ENCODE measurements at regions not wholly inside any gene's neighbourhood (a gene's known extent, or its start where the extent isn't known, plus 50 kb on each side); places are given as distances from the start of the nearest gene placed in this dataset.

DNA sequence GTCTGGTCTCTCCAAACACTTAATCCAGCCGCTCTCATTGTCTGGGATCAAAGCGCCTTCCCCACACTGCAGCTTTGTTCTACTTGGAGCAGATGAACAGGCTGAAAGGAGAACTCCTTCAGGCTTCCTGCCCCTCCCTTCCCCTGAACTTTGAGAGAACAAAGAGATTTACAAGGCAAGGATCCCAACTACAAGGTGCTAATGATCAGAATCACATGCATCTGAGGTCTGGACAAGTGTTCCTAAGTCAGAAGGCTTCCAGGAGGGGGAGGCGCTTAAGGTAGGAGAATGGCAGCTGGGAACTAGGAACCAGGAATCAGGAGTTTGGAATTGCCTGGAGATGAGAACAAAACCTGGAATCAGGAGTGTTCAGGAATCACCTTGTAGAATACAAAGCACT is 606.3 kb upstream of the CDH11 start:
- Histone ChIP-seq H3K4me2 (ENCODE audit: low read depth, low read length) (no peak overlapping the region), H3K9ac (ENCODE audit: low read depth, low read length) (no peak overlapping the region), H3K18ac (ENCODE audit: low read depth, low read length) (no peak overlapping the region; the same call in 1 of the 2 replicates), H4K91ac (ENCODE audit: insufficient read depth, low read depth, low read length) (no peak overlapping the region), H3K36me3 (ENCODE audit: control insufficient read depth, insufficient read depth, low read length) (no peaks in the 10 kb centered on the region), H3K4me1 (ENCODE audit: control insufficient read depth, insufficient read depth, low read length) (peaks cover 2% of the 10 kb centered on the region; the same call in 1 of the 2 replicates), H3K14ac (replicated peaks; ENCODE audit: low read depth, low read length) (no peak overlapping the region), H2AK5ac (ENCODE audit: low read depth, low read length) (no peak overlapping the region), H3K79me1 (ENCODE audit: low read depth in 1 of 2, low read length in 2 of 2) (no peaks in the 10 kb centered on the region), H3K27me3 (ENCODE audit: control insufficient read depth, insufficient read depth, low read length) (peaks cover 23% of the 10 kb centered on the region), H3K23ac (ENCODE audit: low read depth, low read length) (no peak overlapping the region), H3K56ac (ENCODE audit: extremely low read depth, insufficient read depth, low read length) (no peak overlapping the region), H2BK120ac (ENCODE audit: low read depth, low read length) (no peak overlapping the region), H2BK5ac (ENCODE audit: low read depth, low read length, poor library complexity, severe bottlenecking) (no peak overlapping the region), H2BK15ac (ENCODE audit: low read depth, low read length) (no peak overlapping the region), H3K9me1 (ENCODE audit: insufficient read depth, low read length) (no peaks in the 10 kb centered on the region), H2AK9ac (replicated peaks; ENCODE audit: low read depth, low read length, poor library complexity) (no peak overlapping the region), H3K4me3 (ENCODE audit: insufficient read depth, low read depth, low read length) (no peak overlapping the region), H2BK20ac (ENCODE audit: low read depth, low read length) (no peak overlapping the region), H3K27ac (ENCODE audit: insufficient read depth, low read length) (no peak overlapping the region), H4K8ac (ENCODE audit: low read depth in 2 of 2, low read length in 2 of 2) (no peak overlapping the region), H2AFZ (replicated peaks; ENCODE audit: low read length, poor library complexity) (no peak overlapping the region), H3K9me3 (ENCODE audit: control insufficient read depth, insufficient read depth, low read length) (peaks cover 7% of the 10 kb centered on the region), H4K5ac (ENCODE audit: low read depth, low read length) (no peak overlapping the region), H4K20me1 (ENCODE audit: insufficient read depth, low read length) (no peaks in the 10 kb centered on the region), H3K4ac (ENCODE audit: low read depth, low read length) (no peak overlapping the region)
- TF ChIP-seq, protein P1, sequence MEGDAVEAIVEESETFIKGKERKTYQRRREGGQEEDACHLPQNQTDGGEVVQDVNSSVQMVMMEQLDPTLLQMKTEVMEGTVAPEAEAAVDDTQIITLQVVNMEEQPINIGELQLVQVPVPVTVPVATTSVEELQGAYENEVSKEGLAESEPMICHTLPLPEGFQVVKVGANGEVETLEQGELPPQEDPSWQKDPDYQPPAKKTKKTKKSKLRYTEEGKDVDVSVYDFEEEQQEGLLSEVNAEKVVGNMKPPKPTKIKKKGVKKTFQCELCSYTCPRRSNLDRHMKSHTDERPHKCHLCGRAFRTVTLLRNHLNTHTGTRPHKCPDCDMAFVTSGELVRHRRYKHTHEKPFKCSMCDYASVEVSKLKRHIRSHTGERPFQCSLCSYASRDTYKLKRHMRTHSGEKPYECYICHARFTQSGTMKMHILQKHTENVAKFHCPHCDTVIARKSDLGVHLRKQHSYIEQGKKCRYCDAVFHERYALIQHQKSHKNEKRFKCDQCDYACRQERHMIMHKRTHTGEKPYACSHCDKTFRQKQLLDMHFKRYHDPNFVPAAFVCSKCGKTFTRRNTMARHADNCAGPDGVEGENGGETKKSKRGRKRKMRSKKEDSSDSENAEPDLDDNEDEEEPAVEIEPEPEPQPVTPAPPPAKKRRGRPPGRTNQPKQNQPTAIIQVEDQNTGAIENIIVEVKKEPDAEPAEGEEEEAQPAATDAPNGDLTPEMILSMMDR (conservative IDR thresholded peaks at IDR 0.05; ENCODE audit: low read depth, low read length), result no peak
- TF ChIP-seq CEBPB (IDR thresholded peaks at IDR 0.05; ENCODE audit: low read depth, low read length), result no peak
- no peak for TF ChIP-seq MXI1 (IDR thresholded peaks at IDR 0.05; ENCODE audit: borderline replicate concordance, low read depth, low read length)
- no peak for TF ChIP-seq RFX5 (IDR thresholded peaks at IDR 0.05; ENCODE audit: low read depth, low read length)
- TF ChIP-seq MAFK (IDR thresholded peaks at IDR 0.05; ENCODE audit: low read depth, low read length), result no peak
- ChIA-PET CTCF (no interaction called here), POLR2A (ENCODE audit: unreplicated experiment) (no interaction called here)
- DNase-seq, result no peak
- BruUV-seq (replicated peaks), result no TSS peak
- in situ Hi-C loops (cut with MboI; ENCODE audit: low sequenced_read_pairs), result no loop called here
- WGBS, 2 experiments (ENCODE audit: extremely low coverage in 2 of 2, insufficient read length in 1 of 2), result no CpG with 5 or more reads among the region's 3 CpGs
- intact Hi-C loops (cut with micrococcal nuclease), result no loop called here
- no peak for ATAC-seq (ENCODE audit: low read depth)
- dilution Hi-C loops (cut with HindIII; ENCODE audit: low sequenced_read_pairs, unreplicated experiment), result no loop called here
